ENCODE measurements at regions not wholly inside any gene's neighbourhood (a gene's known extent, or its start where the extent isn't known, plus 50 kb on each side); places are given as distances from the start of the nearest gene placed in this dataset.

DNA sequence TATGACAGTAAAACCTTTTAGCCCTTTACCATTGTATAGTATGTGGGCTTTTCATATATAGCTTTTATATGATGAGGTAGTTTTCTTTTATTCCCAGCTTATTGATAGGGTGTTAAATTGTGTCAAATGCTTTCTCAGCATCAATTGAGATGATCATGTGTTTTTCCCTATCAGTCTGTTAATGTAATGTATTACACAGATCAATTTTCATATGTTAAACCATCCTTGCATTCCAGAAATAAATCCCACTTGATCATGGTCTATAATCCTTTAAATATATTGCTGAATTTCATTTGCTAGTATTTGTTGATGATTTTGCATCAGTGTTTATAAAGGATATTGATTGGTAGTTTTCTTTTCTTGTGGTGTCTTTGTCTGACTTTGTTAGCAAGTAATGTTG, 603.9 kb downstream of the TRHDE start:
- Histone ChIP-seq H3K4me1 (ENCODE audit: control insufficient read depth, insufficient read depth, low read depth, low read length) (no peaks in the 10 kb centered on the region), H3K4me3 (ENCODE audit: insufficient read depth in 1 of 2, low read depth in 1 of 2, low read length in 2 of 2) (no peak overlapping the region), H3K14ac (ENCODE audit: low read length in 2 of 2) (no peak overlapping the region), H2BK12ac (ENCODE audit: low read length in 2 of 2) (no peak overlapping the region), H2AFZ (ENCODE audit: low read depth, low read length) (no peak overlapping the region), H4K91ac (ENCODE audit: low read length) (no peak overlapping the region), H2BK5ac (ENCODE audit: low read depth, low read length, poor library complexity, severe bottlenecking) (no peak overlapping the region), H3K27me3 (ENCODE audit: control insufficient read depth in 1 of 2, insufficient read depth in 1 of 2, low read length in 2 of 2) (no peaks in the 10 kb centered on the region), H3K27ac (ENCODE audit: low read length, poor library complexity, severe bottlenecking) (no peak overlapping the region), H3K4me2 (ENCODE audit: low read length, poor library complexity, severe bottlenecking) (no peak overlapping the region), H3K9ac (ENCODE audit: low read length) (no peak overlapping the region), H2AK5ac (ENCODE audit: low read length, severe bottlenecking) (no peak overlapping the region), H2BK120ac (ENCODE audit: low read depth, low read length) (no peak overlapping the region), H3K23ac (ENCODE audit: low read length in 2 of 2) (no peak overlapping the region), H2BK15ac (ENCODE audit: low read depth, poor library complexity, severe bottlenecking) (no peak overlapping the region), H3K79me1 (replicated peaks; ENCODE audit: low read length, poor library complexity, severe bottlenecking) (no peaks in the 10 kb centered on the region), H3K9me3 (ENCODE audit: control insufficient read depth, low read length) (peaks cover 50% of the 10 kb centered on the region), H3K4ac (ENCODE audit: low read depth in 1 of 2, low read length in 2 of 2) (no peak overlapping the region), H3K36me3 (ENCODE audit: control insufficient read depth in 1 of 2, insufficient read depth in 2 of 2, low read depth in 1 of 2, low read length in 2 of 2) (no peaks in the 10 kb centered on the region), H4K8ac (ENCODE audit: low read length) (no peak overlapping the region), H3K18ac (ENCODE audit: low read depth in 1 of 2, low read length in 2 of 2) (no peak overlapping the region)
- DNase-seq: no peak

DNA sequence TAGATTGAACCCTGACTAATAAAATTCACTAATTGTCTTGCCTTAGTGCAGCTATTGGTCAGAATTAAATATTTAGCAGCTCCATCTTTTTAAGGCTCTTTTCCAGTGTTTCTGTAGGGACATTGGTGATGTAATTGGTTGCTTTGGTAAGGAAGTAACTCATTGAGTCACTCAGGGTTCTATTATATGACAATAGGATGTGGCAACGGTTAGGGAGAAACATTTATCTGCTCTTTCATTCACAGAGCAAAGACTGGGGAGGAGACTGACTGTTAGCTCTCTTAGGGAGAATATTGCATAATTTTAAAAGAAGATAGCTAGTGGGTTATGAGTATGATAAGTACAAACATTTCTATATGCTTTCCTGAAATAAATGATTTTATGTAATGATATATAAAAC, 616.5 kb downstream of the TRHDE start:
- Histone ChIP-seq H3K4ac (ENCODE audit: low read depth in 1 of 2, low read length in 2 of 2) (no peak overlapping the region), H3K23ac (ENCODE audit: low read length in 2 of 2) (no peak overlapping the region), H3K4me2 (ENCODE audit: low read length, poor library complexity, severe bottlenecking) (no peak overlapping the region), H3K27me3 (ENCODE audit: control insufficient read depth in 1 of 2, insufficient read depth in 1 of 2, low read length in 2 of 2) (no peaks in the 10 kb centered on the region), H2AK5ac (ENCODE audit: low read length, severe bottlenecking) (no peak overlapping the region), H3K27ac (ENCODE audit: low read length, poor library complexity, severe bottlenecking) (no peak overlapping the region), H2BK15ac (ENCODE audit: low read depth, poor library complexity, severe bottlenecking) (no peak overlapping the region), H2BK120ac (ENCODE audit: low read depth, low read length) (no peak overlapping the region), H2BK12ac (ENCODE audit: low read length in 2 of 2) (no peak overlapping the region), H2BK5ac (ENCODE audit: low read depth, low read length, poor library complexity, severe bottlenecking) (no peak overlapping the region), H3K36me3 (ENCODE audit: control insufficient read depth in 1 of 2, insufficient read depth in 2 of 2, low read depth in 1 of 2, low read length in 2 of 2) (no peaks in the 10 kb centered on the region), H3K9me3 (ENCODE audit: control insufficient read depth, low read length) (peaks cover 4% of the 10 kb centered on the region), H4K8ac (ENCODE audit: low read length) (no peak overlapping the region), H3K9ac (ENCODE audit: low read length) (no peak overlapping the region), H3K18ac (ENCODE audit: low read depth in 1 of 2, low read length in 2 of 2) (no peak overlapping the region), H3K79me1 (replicated peaks; ENCODE audit: low read length, poor library complexity, severe bottlenecking) (no peaks in the 10 kb centered on the region), H2AFZ (ENCODE audit: low read depth, low read length) (no peak overlapping the region), H3K4me1 (ENCODE audit: control insufficient read depth, insufficient read depth, low read depth, low read length) (no peaks in the 10 kb centered on the region), H3K4me3 (ENCODE audit: insufficient read depth in 1 of 2, low read depth in 1 of 2, low read length in 2 of 2) (no peak overlapping the region), H4K91ac (ENCODE audit: low read length) (no peak overlapping the region), H3K14ac (ENCODE audit: low read length in 2 of 2) (no peak overlapping the region)
- DNase-seq: no peak
- WGBS: 31% methylated on average over 1 of the region's 1 CpG

DNA sequence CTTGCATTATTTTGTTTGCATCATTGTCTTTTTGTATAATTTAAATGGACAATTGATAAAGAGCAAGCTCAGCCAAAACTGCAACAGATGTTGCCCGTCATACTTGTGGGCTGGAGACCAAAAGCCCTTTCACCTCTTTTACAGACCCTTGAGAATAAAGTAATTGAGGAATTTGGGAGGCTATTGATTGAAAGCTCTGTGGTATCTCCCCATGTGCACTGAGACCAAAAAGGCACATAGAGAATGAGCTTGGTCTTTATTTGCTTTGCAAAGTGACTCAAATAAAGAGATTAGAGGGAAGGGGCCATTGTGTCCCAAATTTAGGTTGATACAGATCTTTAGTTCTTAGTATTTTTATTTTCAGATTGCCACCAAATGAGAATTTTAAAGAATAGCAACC, 617.6 kb downstream of the TRHDE start:
- DNase-seq: no peak
- Histone ChIP-seq H2AK5ac (ENCODE audit: low read length, severe bottlenecking) (no peak overlapping the region), H4K91ac (ENCODE audit: low read length) (no peak overlapping the region), H3K14ac (ENCODE audit: low read length in 2 of 2) (no peak overlapping the region), H3K9me3 (ENCODE audit: control insufficient read depth, low read length) (no peaks in the 10 kb centered on the region), H3K36me3 (ENCODE audit: control insufficient read depth in 1 of 2, insufficient read depth in 2 of 2, low read depth in 1 of 2, low read length in 2 of 2) (no peaks in the 10 kb centered on the region), H2BK120ac (ENCODE audit: low read depth, low read length) (no peak overlapping the region), H2BK5ac (ENCODE audit: low read depth, low read length, poor library complexity, severe bottlenecking) (no peak overlapping the region), H3K9ac (ENCODE audit: low read length) (no peak overlapping the region), H3K27me3 (ENCODE audit: control insufficient read depth in 1 of 2, insufficient read depth in 1 of 2, low read length in 2 of 2) (no peaks in the 10 kb centered on the region), H3K4me3 (ENCODE audit: insufficient read depth in 1 of 2, low read depth in 1 of 2, low read length in 2 of 2) (no peak overlapping the region), H3K18ac (ENCODE audit: low read depth in 1 of 2, low read length in 2 of 2) (no peak overlapping the region), H3K79me1 (replicated peaks; ENCODE audit: low read length, poor library complexity, severe bottlenecking) (no peaks in the 10 kb centered on the region), H3K4ac (ENCODE audit: low read depth in 1 of 2, low read length in 2 of 2) (no peak overlapping the region), H3K4me2 (ENCODE audit: low read length, poor library complexity, severe bottlenecking) (no peak overlapping the region), H2BK15ac (ENCODE audit: low read depth, poor library complexity, severe bottlenecking) (no peak overlapping the region), H3K23ac (ENCODE audit: low read length in 2 of 2) (no peak overlapping the region), H3K27ac (ENCODE audit: low read length, poor library complexity, severe bottlenecking) (no peak overlapping the region), H2AFZ (ENCODE audit: low read depth, low read length) (no peak overlapping the region), H2BK12ac (ENCODE audit: low read length in 2 of 2) (no peak overlapping the region), H3K4me1 (ENCODE audit: control insufficient read depth, insufficient read depth, low read depth, low read length) (no peaks in the 10 kb centered on the region), H4K8ac (ENCODE audit: low read length) (no peak overlapping the region)
- WGBS: no CpG with 5 or more reads among the region's 1 CpG

DNA sequence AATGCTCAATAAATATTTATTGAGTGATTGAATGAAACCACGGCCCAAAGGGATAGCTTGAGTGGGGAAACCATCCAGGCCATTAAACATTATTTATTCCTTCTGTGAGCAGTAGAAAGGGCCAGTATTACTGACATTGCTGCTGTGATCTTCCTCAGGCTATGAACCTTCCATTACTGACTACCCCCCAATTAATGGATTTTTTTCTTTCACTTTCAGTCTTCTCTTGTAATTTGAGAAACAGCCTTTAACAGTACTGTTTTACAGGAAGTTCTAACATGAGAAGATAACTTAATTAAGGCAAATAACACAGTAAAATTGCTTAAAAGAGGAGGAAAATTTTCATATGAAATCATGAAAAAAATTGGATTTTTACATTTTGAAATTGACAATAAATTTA, 629.5 kb downstream of the TRHDE start:
- Histone ChIP-seq H3K4me3 (ENCODE audit: insufficient read depth in 1 of 2, low read depth in 1 of 2, low read length in 2 of 2) (no peak overlapping the region), H3K9me3 (ENCODE audit: control insufficient read depth, low read length) (peaks cover 3% of the 10 kb centered on the region), H2BK5ac (ENCODE audit: low read depth, low read length, poor library complexity, severe bottlenecking) (no peak overlapping the region), H3K18ac (ENCODE audit: low read depth in 1 of 2, low read length in 2 of 2) (no peak overlapping the region), H3K79me1 (replicated peaks; ENCODE audit: low read length, poor library complexity, severe bottlenecking) (no peaks in the 10 kb centered on the region), H2BK12ac (ENCODE audit: low read length in 2 of 2) (no peak overlapping the region), H3K4ac (ENCODE audit: low read depth in 1 of 2, low read length in 2 of 2) (no peak overlapping the region), H4K8ac (ENCODE audit: low read length) (no peak overlapping the region), H3K27me3 (ENCODE audit: control insufficient read depth in 1 of 2, insufficient read depth in 1 of 2, low read length in 2 of 2) (no peaks in the 10 kb centered on the region), H2BK120ac (ENCODE audit: low read depth, low read length) (no peak overlapping the region), H3K4me1 (ENCODE audit: control insufficient read depth, insufficient read depth, low read depth, low read length) (no peaks in the 10 kb centered on the region), H3K36me3 (ENCODE audit: control insufficient read depth in 1 of 2, insufficient read depth in 2 of 2, low read depth in 1 of 2, low read length in 2 of 2) (no peaks in the 10 kb centered on the region), H3K4me2 (ENCODE audit: low read length, poor library complexity, severe bottlenecking) (no peak overlapping the region), H3K9ac (ENCODE audit: low read length) (no peak overlapping the region), H3K27ac (ENCODE audit: low read length, poor library complexity, severe bottlenecking) (no peak overlapping the region), H3K23ac (ENCODE audit: low read length in 2 of 2) (no peak overlapping the region), H4K91ac (ENCODE audit: low read length) (no peak overlapping the region), H3K14ac (ENCODE audit: low read length in 2 of 2) (no peak overlapping the region), H2BK15ac (ENCODE audit: low read depth, poor library complexity, severe bottlenecking) (no peak overlapping the region), H2AFZ (ENCODE audit: low read depth, low read length) (no peak overlapping the region), H2AK5ac (ENCODE audit: low read length, severe bottlenecking) (no peak overlapping the region)
- 67% methylated on average over 1 of the region's 1 CpG for WGBS
- peak; percentile 0 for DNase-seq

Measured in mesenchymal stem cell (in vitro differentiated cells and primary cell).